ENCODE measurements at regions not wholly inside any gene's neighbourhood (a gene's known extent, or its start where the extent isn't known, plus 50 kb on each side); places are given as distances from the start of the nearest gene placed in this dataset.
"Not testable (repeated sequence)": the region's sequence is repeated elsewhere in the genome, so short reads cannot be mapped to it uniquely, and the experiment has no call there.

- in situ Hi-C loops (cut with HindIII; ENCODE audit: low pct_unique_long_range_greater_than_20kb, low sequenced_read_pairs) = no loop called here
- DNase-seq (ENCODE audit: low read depth, low spot score) = no peak
Observed at GRCh38 chr13:85567909-85568308, 231.3 kb downstream of the SLITRK6 start.

GRCh38 chr13:85565652-85566051 lies 233.6 kb downstream of the SLITRK6 start:
- no peak for DNase-seq (ENCODE audit: low read depth, low spot score)
- in situ Hi-C loops (cut with HindIII; ENCODE audit: low pct_unique_long_range_greater_than_20kb, low sequenced_read_pairs) = no loop called here

- DNase-seq (ENCODE audit: low read depth, low spot score) = no peak
- in situ Hi-C loops (cut with HindIII; ENCODE audit: low pct_unique_long_range_greater_than_20kb, low sequenced_read_pairs) = no loop called here
Observed at GRCh38 chr13:85564598-85564997, 234.6 kb downstream of the SLITRK6 start.

GRCh38 chr13:85562282-85562681 lies 236.9 kb downstream of the SLITRK6 start:
- no peak for DNase-seq (ENCODE audit: low read depth, low spot score)
- in situ Hi-C loops (cut with HindIII; ENCODE audit: low pct_unique_long_range_greater_than_20kb, low sequenced_read_pairs) = no loop called here

- in situ Hi-C loops (cut with HindIII; ENCODE audit: low pct_unique_long_range_greater_than_20kb, low sequenced_read_pairs) = no loop called here
- peak; percentile 60 for DNase-seq (ENCODE audit: low read depth, low spot score)
Observed at GRCh38 chr13:85557691-85558467, 241.3 kb downstream of the SLITRK6 start.

GRCh38 chr13:85551012-85551411 lies 248.2 kb downstream of the SLITRK6 start:
- in situ Hi-C loops (cut with HindIII; ENCODE audit: low pct_unique_long_range_greater_than_20kb, low sequenced_read_pairs) = no loop called here
- no peak for DNase-seq (ENCODE audit: low read depth, low spot score)

- DNase-seq (ENCODE audit: low read depth, low spot score) = no peak
- in situ Hi-C loops (cut with HindIII; ENCODE audit: low pct_unique_long_range_greater_than_20kb, low sequenced_read_pairs) = no loop called here
Observed at GRCh38 chr13:85549819-85550218, 249.4 kb downstream of the SLITRK6 start.

- DNase-seq (ENCODE audit: low read depth, low spot score); in situ Hi-C loops (cut with HindIII; ENCODE audit: low pct_unique_long_range_greater_than_20kb, low sequenced_read_pairs): not testable (repeated sequence)
Observed at GRCh38 chr13:85548845-85549244, 250.4 kb downstream of the SLITRK6 start.

- in situ Hi-C loops (cut with HindIII; ENCODE audit: low pct_unique_long_range_greater_than_20kb, low sequenced_read_pairs) = no loop called here
- no peak for DNase-seq (ENCODE audit: low read depth, low spot score)
Observed at GRCh38 chr13:85545771-85546170, 253.4 kb downstream of the SLITRK6 start.

GRCh38 chr13:85544756-85545155 lies 254.5 kb downstream of the SLITRK6 start:
- in situ Hi-C loops (cut with HindIII; ENCODE audit: low pct_unique_long_range_greater_than_20kb, low sequenced_read_pairs) = no loop called here

GRCh38 chr13:85543144-85543543 lies 256.1 kb downstream of the SLITRK6 start:
- DNase-seq (ENCODE audit: low read depth, low spot score) = peak; percentile 9
- in situ Hi-C loops (cut with HindIII; ENCODE audit: low pct_unique_long_range_greater_than_20kb, low sequenced_read_pairs) = no loop called here

More at GRCh38 chr13:85544756-85545155, 254.5 kb downstream of the SLITRK6 start:
- no peak for DNase-seq (ENCODE audit: low read depth, low spot score)

GRCh38 chr13:85541476-85541875 lies 257.7 kb downstream of the SLITRK6 start:
- in situ Hi-C loops (cut with HindIII; ENCODE audit: low pct_unique_long_range_greater_than_20kb, low sequenced_read_pairs) = no loop called here
- no peak for DNase-seq (ENCODE audit: low read depth, low spot score)

GRCh38 chr13:85538957-85539356 lies 260.3 kb downstream of the SLITRK6 start:
- in situ Hi-C loops (cut with HindIII; ENCODE audit: low pct_unique_long_range_greater_than_20kb, low sequenced_read_pairs) = no loop called here
- DNase-seq (ENCODE audit: low read depth, low spot score) = no peak

- DNase-seq (ENCODE audit: low read depth, low spot score) = no peak
- in situ Hi-C loops (cut with HindIII; ENCODE audit: low pct_unique_long_range_greater_than_20kb, low sequenced_read_pairs) = no loop called here
Observed at GRCh38 chr13:85537601-85538000, 261.6 kb downstream of the SLITRK6 start.

- in situ Hi-C loops (cut with HindIII; ENCODE audit: low pct_unique_long_range_greater_than_20kb, low sequenced_read_pairs) = no loop called here
Observed at GRCh38 chr13:85536706-85537105, 262.5 kb downstream of the SLITRK6 start.

GRCh38 chr13:85535316-85536084 lies 263.7 kb downstream of the SLITRK6 start:
- in situ Hi-C loops (cut with HindIII; ENCODE audit: low pct_unique_long_range_greater_than_20kb, low sequenced_read_pairs) = no loop called here
- no peak for DNase-seq (ENCODE audit: low read depth, low spot score)

More at GRCh38 chr13:85536706-85537105, 262.5 kb downstream of the SLITRK6 start:
- DNase-seq (ENCODE audit: low read depth, low spot score) = no peak

GRCh38 chr13:85533911-85534310 lies 265.3 kb downstream of the SLITRK6 start:
- in situ Hi-C loops (cut with HindIII; ENCODE audit: low pct_unique_long_range_greater_than_20kb, low sequenced_read_pairs) = no loop called here
- DNase-seq (ENCODE audit: low read depth, low spot score) = no peak

GRCh38 chr13:85529218-85529594 lies 270.0 kb downstream of the SLITRK6 start:
- in situ Hi-C loops (cut with HindIII; ENCODE audit: low pct_unique_long_range_greater_than_20kb, low sequenced_read_pairs) = no loop called here
- DNase-seq (ENCODE audit: low read depth, low spot score) = no peak

Data from SK-MEL-5 (cell line).